ENCODE measurements at regions not wholly inside any gene's neighbourhood (a gene's known extent, or its start where the extent isn't known, plus 50 kb on each side); places are given as distances from the start of the nearest gene placed in this dataset.
"Not testable (repeated sequence)": the region's sequence is repeated elsewhere in the genome, so short reads cannot be mapped to it uniquely, and the experiment has no call there.

GRCh38 chr9:82406456-82407085, 418.0 kb downstream of the SPATA31D1 start:
- no peak for DNase-seq

GRCh38 chr9:82410306-82410705, 421.7 kb downstream of the SPATA31D1 start:
- no peak for DNase-seq

GRCh38 chr9:82410866-82411265, 422.3 kb downstream of the SPATA31D1 start:
- DNase-seq: no peak

GRCh38 chr9:82412586-82413305, 424.2 kb downstream of the SPATA31D1 start:
- DNase-seq: no peak

GRCh38 chr9:82417501-82417900, 428.9 kb downstream of the SPATA31D1 start:
- DNase-seq: no peak

- no peak for DNase-seq
Observed at GRCh38 chr9:82418334-82418733, 429.8 kb downstream of the SPATA31D1 start.

- no peak for DNase-seq
Observed at GRCh38 chr9:82419696-82420486, 431.3 kb downstream of the SPATA31D1 start.

- DNase-seq: no peak
Observed at GRCh38 chr9:82421498-82421897, 432.9 kb downstream of the SPATA31D1 start.

GRCh38 chr9:82423700-82424099, 435.1 kb downstream of the SPATA31D1 start:
- no peak for DNase-seq

- DNase-seq: no peak
Observed at GRCh38 chr9:82424599-82425120, 436.1 kb downstream of the SPATA31D1 start.

GRCh38 chr9:82431121-82431520, 442.5 kb downstream of the SPATA31D1 start:
- no peak for DNase-seq

GRCh38 chr9:82433290-82433931, 444.8 kb downstream of the SPATA31D1 start:
- not testable (repeated sequence) for DNase-seq

- no peak for DNase-seq
Observed at GRCh38 chr9:82436475-82436874, 447.9 kb downstream of the SPATA31D1 start.

- DNase-seq: not testable (repeated sequence)
Observed at GRCh38 chr9:82437183-82437582, 448.6 kb downstream of the SPATA31D1 start.

- DNase-seq: no peak
Observed at GRCh38 chr9:82438581-82438980, 450.0 kb downstream of the SPATA31D1 start.

- no peak for DNase-seq
Observed at GRCh38 chr9:82443312-82443711, 454.7 kb downstream of the SPATA31D1 start.

- no peak for DNase-seq
Observed at GRCh38 chr9:82445556-82445955, 457.0 kb downstream of the SPATA31D1 start.

- no peak for DNase-seq
Observed at GRCh38 chr9:82447343-82447742, 458.8 kb downstream of the SPATA31D1 start.

GRCh38 chr9:82449986-82450385, 461.4 kb downstream of the SPATA31D1 start:
- no peak for DNase-seq

- DNase-seq: no peak
Observed at GRCh38 chr9:82454509-82455190, 466.1 kb downstream of the SPATA31D1 start.

- DNase-seq: no peak
Observed at GRCh38 chr9:82456642-82457041, 468.1 kb downstream of the SPATA31D1 start.

- DNase-seq: no peak
Observed at GRCh38 chr9:82457298-82457697, 468.7 kb downstream of the SPATA31D1 start.

Data from CD4-positive, alpha-beta T cell treated with Interleukin-1 beta for 1 hour (primary cell).